ENCODE measurements at regions not wholly inside any gene's neighbourhood (a gene's known extent, or its start where the extent isn't known, plus 50 kb on each side); places are given as distances from the start of the nearest gene placed in this dataset.
A peak's percentile ranks its signal among the peaks of the same experiment; 100 is the strongest.
"Not testable (repeated sequence)": the region's sequence is repeated elsewhere in the genome, so short reads cannot be mapped to it uniquely, and the experiment has no call there.

DNA sequence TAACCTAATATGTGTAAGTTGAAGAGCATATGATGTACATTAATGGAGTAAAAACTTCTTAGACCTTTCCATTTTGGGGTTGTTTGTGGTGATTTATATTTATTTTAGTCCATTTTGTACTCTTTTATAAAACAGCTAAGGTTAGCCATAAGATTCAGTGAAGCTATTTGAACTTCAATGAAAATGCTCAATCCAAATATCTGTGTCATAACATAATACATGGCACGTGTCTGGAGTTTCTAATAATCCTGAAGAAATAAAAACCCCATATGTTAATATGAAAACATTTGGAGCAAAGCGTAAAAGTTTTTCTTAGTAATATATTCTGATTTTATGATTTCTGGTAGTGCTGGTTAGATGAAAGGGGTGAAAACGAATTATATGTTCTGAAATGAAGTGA lies 1729.7 kb downstream of the PCDH9 start:
- DNase-seq (ENCODE audit: low spot score) = no peak

DNA sequence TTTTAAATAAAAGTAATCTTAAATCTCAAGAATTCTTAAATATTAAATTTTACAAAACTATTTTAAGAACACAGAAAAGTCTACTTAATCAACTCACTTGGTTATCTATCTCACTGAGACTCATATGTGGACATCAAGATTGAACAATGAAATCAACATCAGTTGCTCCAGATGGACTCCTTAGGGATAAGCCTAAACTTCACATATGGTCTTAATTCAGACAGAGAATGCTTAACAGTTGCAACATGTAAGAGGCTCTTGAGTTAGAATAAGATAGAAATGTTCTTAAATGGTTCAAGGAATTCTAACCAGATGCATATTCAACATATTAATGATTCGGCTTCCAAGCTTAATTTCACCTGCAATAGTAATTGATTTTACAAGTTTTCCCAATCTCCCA lies 1730.9 kb downstream of the PCDH9 start:
- no peak for DNase-seq (ENCODE audit: low spot score)

DNA sequence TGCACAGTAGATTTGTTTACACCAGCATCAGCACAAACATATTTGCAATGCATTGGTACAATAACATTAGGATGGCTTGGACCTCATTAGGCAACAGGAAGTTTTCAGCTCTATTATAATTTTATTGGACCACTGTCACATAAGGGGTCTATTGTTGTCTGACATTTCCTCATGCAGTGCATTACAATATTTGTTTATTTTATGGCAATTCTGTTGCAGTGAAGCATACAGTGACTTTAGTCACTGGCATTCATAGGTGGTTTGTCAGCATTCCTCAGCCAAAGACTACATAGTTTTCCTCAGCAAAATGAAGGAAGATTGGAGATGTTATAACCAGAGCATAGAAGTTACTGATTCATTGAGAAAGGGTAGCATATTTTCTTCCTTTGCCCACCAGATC lies 1732.9 kb downstream of the PCDH9 start:
- DNase-seq (ENCODE audit: low spot score) = peak; percentile 6

DNA sequence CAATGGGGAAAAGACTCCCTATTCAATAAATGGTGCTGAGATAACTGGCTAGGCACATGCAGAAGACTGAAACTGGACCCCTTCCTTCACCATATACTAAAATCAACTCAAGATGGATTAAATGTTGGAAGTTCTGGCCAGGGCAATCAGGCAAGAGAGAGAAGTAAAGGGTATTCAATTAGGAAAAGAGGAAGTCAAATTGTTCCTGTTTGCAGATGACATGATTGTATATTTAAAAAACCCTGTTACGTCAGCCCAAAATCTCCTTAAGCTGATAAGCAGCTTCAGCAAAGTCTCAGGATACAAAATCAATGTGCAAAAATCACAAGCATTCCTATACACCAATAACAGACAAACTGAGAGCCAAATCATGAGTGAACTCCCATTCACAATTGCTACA lies 1739.4 kb downstream of the PCDH9 start:
- not testable (repeated sequence) for DNase-seq (ENCODE audit: low spot score)

DNA sequence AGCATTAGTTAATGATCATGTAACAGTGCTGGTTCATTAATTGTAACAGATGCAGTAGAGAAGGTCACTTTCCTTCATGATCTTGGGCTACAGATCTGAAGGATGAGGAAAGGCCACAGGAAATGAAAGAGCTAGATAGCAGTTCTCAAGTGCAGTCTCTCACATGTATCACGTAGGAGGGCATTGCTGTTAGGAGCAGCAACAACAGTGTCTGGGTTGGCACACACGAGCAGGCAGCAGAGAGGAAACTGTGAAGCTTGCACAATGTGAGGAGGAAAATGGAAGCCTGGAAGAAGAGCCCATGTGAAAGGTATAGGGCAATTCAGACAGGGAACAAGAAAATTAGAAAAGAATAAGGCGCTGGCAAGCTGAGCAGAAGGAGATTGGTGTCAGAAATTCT lies 1741.5 kb downstream of the PCDH9 start:
- DNase-seq (ENCODE audit: low spot score) = no peak

DNA sequence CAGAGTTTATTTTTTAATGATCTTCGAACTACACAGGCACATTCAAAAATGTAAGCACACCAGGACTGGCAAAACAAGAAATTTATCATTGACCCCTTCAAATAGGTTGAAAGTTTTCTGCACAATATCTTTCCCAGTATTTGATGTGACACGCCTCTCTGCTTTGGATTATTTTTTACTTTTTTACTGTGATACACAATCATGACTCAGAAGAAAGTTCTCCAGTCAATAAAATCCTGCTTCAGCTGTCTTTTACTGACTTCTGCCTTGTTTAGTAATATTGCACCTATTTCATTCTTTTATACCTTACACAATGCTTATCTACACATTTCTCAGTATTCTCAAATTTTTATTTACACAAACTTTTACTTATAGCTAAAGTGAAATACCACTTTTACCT lies 1750.4 kb downstream of the PCDH9 start:
- DNase-seq (ENCODE audit: low spot score) = no peak

DNA sequence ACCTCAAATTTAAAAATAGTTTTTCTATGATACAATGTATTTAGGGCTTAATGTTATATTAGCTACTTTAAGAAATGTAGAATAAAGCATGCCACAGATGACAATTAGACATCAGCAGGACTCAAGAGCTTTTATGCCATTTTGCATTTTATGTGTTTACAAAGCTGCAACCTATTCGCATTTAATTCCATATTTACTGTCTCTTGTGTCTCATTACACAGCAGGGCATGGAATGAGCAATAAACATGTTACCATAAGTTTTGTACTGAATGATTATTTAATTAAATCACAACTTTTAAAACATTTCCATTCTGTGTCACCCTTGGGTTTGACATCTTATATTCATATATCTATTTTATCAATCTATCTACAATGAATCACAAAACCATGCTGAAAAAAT lies 1756.9 kb downstream of the PCDH9 start:
- DNase-seq (ENCODE audit: low spot score) = no peak

DNA sequence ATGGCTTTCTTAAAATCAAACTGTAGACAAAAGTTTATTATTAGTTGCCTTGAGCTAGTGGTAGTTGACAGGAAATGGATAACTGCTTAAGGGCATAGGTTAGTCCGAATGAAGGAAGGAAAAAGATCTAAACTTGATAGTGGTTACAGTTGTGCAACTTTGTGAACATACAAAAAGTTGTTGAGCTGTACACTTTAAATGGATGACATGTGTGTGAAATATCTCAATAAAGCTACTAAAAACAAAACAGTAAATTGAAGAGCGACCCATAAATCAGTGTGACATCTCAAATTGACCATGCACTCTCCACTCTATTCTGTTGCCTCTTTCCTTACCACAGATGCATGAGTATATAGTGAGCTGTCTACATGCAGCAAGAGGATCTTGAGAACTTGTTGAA lies 1757.8 kb downstream of the PCDH9 start:
- DNase-seq (ENCODE audit: low spot score) = no peak

DNA sequence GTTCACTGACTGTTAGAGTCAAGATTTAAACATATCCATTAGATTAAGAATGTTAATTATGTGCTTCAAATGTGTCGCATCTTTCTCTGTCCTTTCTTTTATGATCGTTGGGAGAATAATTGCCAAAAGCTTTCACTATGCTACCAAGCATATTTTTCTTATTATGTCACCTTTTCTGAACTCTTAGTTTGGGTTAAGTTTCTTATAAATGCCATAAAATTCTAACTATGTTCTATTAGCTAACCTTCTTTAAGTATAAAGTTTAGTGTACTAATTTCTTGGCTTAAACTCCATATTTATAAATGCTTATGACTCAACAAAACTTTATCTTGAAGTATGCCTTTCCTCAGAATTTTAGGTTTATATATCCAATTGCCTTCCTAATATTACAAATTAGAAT lies 1759.4 kb downstream of the PCDH9 start:
- no peak for DNase-seq (ENCODE audit: low spot score)

DNA sequence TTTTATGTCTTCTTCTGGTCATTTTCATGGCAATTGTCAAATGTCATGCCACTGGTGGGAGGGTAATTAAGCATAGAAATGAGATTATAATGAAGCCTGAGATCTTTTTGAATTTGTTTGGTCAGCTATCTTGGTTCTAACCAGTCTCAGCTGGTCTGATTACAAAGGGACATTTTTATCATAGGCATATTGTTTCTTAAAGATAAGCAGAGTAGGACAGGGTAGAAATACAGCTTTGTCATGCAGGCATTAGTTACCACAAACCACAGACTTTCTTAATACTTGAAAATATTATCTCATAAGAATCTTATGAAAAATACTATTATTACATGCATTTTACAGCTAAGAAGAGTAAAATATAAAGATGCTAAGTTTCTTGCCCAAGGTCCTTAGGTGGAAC lies 1761.5 kb downstream of the PCDH9 start:
- no peak for DNase-seq (ENCODE audit: low spot score)

DNA sequence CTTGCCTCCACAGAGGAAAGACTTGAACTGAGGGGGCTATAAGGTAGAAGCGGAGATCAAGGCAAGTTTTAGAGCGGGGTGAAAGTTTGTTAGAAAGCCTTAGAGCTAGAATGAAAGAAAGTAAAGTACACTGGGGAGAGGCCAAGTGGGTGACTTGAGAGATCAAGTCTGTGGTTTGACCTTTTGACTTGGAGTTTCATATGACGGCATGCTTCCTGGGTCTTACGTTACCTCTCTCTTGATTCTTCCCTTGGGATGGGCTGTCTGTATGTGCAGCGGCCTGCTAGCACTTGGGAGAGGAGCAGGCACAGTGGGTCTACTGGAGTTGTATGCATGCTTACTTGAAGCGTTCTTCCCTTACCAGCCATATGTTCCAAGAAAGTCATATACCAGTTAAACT lies 1768.5 kb downstream of the PCDH9 start:
- DNase-seq (ENCODE audit: low spot score) = no peak

DNA sequence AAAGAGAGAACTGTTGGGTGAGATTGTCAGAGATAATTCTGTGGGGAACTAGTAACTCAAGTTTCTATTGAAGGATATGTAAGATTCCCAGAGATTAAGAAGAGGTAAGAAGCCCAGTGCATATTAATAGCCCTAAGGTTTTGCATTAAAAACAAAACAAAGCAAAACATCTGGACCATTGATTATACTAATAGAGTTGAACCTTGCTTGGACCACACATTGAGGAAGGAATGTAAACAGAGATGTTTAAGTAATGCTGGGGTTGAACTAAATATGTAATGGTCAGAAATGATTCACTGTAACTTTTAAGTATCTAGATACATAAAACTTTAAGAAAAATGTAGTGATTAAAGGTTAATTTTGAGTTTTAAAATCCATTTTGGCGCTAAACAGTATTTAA lies 1770.0 kb downstream of the PCDH9 start:
- DNase-seq (ENCODE audit: low spot score) = no peak

DNA sequence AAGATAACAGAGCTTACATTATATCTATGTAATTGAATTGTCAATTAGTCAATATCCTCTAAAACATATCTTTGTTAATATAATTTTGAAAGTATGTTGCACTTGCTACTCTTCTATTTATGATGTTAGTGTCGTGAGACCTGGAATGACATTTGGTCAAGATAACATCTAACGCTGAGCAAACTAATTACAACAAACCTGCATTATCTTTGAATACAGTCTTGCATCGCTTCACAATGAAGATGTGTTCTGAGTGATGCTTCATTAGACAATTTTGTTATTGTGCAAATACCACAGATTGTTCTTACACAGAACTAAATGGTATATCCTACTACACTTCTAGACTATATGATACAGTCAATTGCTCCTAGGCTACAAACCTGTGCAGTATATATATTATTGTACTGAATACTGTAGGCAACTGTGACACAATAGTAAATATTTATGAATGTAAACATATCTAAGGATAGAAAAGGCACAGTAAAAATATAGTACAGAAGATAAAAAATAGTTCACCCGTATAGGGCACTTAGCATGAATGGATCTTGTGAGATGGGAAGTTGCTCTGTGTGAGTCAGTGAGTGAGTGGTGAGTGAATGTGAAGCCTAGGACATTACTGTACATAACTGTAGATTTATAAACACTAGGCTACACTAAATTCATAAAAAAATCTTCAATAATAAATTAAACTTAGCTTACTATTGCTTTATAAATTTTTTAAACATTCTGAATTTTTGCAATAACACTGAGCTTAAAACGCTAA lies 1773.8 kb downstream of the PCDH9 start:
- no peak for DNase-seq (ENCODE audit: low spot score)

DNA sequence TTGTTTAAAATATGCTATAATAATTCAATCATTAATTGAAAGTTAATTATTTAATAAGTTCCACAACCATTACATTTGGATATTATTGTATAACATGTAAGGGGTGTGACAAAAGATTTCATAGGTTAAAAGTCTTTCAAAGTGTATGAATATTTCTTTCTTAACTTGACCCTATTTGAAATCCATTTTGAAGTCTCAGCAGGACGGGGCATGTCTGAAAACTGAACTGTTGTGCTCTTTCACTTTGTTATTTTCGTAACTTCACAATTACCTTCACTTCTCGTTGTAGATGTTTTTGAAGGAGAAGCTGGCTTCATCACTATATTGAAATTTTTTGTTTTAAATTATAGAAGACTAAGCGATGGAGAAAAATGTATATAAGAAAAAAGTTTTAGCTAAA lies 1775.7 kb downstream of the PCDH9 start:
- no peak for DNase-seq (ENCODE audit: low spot score)

DNA sequence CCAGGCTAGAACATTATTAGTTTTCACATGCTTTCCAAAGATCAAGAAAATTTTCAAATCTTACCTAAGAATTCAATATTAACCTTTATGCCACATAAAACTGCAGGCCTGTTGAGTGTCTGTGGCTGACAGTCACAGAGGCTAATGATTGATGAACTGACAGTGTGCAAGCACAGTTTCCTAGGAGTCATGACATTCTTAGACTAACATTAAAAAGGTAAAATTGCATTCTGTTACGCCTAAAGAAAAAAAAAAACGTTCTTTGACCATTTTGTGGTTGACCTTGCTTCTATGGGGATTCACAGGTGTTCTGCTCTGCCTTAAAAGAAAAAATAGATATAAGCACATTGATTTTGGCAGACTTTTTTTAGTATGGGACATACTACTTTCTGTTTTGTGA lies 1776.2 kb downstream of the PCDH9 start:
- no peak for DNase-seq (ENCODE audit: low spot score)

DNA sequence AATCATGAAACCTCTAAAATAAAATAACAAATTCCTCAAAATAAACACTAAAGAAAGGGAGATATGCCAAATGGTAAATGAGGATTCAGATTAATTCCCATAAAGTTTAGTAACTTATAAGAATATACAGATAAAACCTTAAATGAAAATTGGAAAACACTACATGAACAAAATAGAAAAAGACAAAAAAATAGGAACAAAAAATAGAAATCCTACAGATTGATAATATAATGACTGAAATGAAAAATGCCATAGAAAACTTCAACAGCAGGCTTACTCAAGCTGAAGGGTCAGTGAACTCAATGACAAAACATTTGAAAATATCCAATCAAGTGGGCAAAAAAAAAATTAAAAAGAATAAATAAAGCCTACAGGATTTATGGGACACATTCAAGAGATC lies 1784.8 kb downstream of the PCDH9 start:
- DNase-seq (ENCODE audit: low spot score) = no peak

DNA sequence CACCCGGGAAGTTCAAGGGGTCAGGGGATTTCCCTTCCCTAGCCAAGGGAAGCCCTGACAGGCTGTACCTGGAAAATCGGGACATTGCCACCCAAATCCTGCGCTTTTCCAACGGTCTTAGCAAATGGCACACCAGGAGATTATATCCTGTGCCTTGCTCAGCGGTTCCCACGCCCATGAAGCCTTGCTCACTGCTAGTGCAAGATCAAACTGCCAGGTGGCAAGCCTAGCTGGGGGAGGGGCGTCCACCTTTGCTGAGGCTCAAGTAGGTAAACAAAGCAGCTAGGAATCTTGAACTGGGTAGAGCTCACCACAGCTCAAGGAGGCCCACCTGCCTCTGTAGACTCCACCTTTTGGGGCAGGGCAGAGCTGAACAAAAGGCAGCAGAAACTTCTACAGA lies 1794.5 kb downstream of the PCDH9 start:
- no peak for DNase-seq (ENCODE audit: low spot score)

DNA sequence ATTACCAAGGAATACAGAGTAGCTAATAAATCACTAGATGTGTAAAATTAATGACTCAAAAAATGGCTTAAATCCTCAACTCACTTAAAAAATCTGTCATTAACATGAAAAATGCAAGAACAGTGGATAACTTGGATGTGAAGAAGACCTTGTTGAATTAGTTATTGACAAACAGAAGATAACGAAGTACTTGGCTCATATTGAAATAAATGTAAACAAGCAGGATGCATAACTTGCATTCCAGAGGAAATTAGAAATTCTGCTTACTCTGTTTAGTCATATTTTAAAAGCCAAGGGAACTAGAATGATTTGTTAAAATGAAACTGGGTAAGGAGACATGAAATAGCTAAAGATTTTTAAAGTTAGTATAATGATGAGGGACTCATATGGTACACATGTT lies 1812.2 kb downstream of the PCDH9 start:
- no peak for DNase-seq (ENCODE audit: low spot score)

DNA sequence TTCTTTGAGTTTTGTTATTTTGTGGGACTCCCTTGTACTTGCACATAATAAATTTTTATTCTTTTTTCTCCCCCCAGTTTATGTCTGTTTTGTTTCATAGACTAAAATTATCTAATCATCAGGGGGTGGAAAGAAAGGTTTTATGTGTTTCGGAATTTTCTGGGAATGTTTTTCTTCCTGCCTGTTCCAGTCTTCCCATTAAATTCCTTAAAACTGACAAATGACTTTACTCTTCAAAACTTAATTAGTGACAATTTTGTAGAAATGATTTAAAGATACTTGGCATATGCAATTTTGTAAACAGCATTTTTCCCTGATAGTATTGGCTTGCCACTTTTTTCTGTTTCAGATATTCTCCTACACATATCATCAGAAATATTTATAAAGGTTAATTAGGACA lies 1813.4 kb downstream of the PCDH9 start:
- DNase-seq (ENCODE audit: low spot score) = no peak

DNA sequence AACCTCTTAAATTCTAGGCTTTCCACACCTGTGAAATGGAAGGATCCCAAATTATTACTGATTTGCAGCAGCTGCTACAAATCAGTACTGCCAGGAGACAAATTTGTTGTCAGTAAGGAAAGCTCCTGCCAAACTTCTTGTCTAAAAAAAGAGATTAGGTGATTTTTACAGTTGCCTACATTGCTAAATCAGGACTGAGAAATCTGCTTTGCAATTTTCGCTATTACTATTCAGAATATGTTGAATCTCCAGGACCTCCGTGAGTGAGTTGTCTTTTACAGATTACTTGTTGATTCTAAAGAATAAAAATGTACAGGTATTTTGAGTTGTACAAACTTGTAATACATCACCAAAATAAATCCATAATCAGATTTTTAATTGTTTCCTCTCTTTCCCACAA lies 1815.9 kb downstream of the PCDH9 start:
- DNase-seq (ENCODE audit: low spot score) = no peak

DNA sequence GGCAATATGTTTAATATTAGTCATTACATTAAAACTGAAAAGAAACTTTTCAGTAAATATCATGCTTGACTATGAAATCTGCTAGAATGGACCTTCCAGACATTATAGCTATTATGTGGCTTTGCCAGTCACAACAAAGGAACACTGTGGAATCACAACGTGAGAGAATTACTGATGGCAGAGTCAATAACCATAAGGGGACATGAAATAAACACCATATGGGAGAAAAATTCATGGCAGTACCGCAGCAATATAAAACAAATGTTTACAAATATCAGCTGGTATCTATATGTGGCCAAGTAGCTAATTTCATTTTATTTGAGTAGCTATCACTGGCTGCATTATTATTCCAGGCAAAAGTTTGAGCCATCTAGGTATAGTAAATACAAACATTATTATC lies 1818.6 kb downstream of the PCDH9 start:
- DNase-seq (ENCODE audit: low spot score) = no peak

DNA sequence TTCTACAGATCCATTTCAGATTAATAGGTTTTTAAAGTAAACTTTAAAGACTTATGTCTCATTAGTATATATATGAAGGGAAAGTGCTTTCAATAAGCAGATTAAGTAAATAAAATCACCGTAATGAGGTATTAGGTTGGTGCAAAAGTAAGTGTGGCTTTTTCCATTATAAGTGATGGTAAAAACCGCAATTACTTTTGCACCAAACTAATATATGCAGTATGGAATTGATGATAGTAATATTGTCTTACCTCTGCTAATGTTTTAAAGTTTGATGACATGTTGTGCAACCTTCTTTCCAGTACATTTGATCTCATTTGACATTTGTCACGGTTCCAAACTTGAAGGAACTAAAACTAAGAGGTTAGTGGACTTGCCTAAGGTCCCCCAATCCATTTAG lies 1819.3 kb downstream of the PCDH9 start:
- DNase-seq (ENCODE audit: low spot score) = no peak

DNA sequence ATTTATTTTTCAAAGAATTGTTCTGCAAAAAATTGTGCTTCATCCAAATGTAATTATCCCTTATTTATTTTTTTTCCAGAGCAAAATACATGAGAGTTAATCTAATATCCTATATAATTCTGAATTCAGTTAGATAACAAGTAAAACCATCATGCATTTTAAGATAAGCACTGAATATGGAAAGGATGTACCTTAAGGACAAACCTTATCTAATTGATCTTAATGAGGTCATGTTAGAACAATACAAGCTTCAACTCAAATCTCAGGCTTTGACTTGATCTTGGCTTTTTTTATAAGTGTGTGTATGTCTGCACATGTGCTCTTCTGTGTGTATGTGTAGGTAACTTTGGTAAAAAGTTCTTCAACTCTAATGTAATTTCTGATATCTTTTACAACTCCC lies 1828.8 kb downstream of the PCDH9 start:
- DNase-seq (ENCODE audit: low spot score) = no peak

DNA sequence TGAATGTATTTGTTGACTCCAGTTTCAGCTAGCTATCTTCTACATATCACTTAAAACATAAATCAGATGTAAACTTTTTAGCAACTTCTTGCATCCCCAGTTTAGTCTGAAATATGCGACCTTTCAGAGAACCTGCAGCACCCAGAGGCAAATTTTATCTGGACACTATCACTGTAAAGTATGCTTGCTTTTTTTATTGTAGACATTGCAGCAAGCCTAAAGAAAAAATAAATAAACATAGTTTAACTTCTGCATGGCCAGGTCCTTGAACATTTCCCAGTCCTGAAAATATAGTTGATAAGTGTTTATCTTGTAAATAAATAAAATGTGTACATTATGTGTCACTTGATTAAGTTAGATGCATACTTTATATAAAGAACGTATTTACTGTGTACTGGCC lies 1829.4 kb downstream of the PCDH9 start:
- DNase-seq (ENCODE audit: low spot score) = no peak
